Posterior vena cava (tissue), 2 donors: ENCODE measurements at regions not wholly inside any gene's neighbourhood (a gene's known extent, or its start where the extent isn't known, plus 50 kb on each side); places are given as distances from the start of the nearest gene placed in this dataset.
"Not testable (repeated sequence)": the region's sequence is repeated elsewhere in the genome, so short reads cannot be mapped to it uniquely, and the experiment has no call there.

Source experiments
- DNase-seq: peaks from one replicate; pipeline ENCODE4 v3.0.0-alpha.2; 2020; ENCODE audit warnings: low spot score
- intact Hi-C, 2 donors: fragments of 100-400 bp; cut with DNase I; formaldehyde crosslinking; loops; one replicate each; pipeline versions ENCODE4 v1.14.1 to v1.14.2; 2022 to 2023
- donor health status: DM: yes; HTN: yes; CAD: no.
- donor health status: DM: yes; HTN: yes; CAD: no.

GRCh38 chr9:75639971-75640610 is 250.4 kb upstream of the PCSK5 start:
- intact Hi-C loops = no loop called here
- no peak for DNase-seq

GRCh38 chr9:75642522-75642921 is 248.0 kb upstream of the PCSK5 start:
- intact Hi-C loops = no loop called here
- no peak for DNase-seq

- intact Hi-C loops = no loop called here
- DNase-seq = no peak
Measured at GRCh38 chr9:75644649-75645048, 245.8 kb upstream of the PCSK5 start.

GRCh38 chr9:75648034-75648433 is 242.4 kb upstream of the PCSK5 start:
- intact Hi-C loops = no loop called here

GRCh38 chr9:75649060-75649459 is 241.4 kb upstream of the PCSK5 start:
- no peak for DNase-seq
- intact Hi-C loops = no loop called here

More at GRCh38 chr9:75648034-75648433, 242.4 kb upstream of the PCSK5 start:
- DNase-seq = no peak

GRCh38 chr9:75651709-75652108 is 238.8 kb upstream of the PCSK5 start:
- DNase-seq = no peak
- intact Hi-C loops = no loop called here

GRCh38 chr9:75653335-75653734 is 237.1 kb upstream of the PCSK5 start:
- intact Hi-C loops = no loop called here

GRCh38 chr9:75653750-75654149 is 236.7 kb upstream of the PCSK5 start:
- no peak for DNase-seq
- intact Hi-C loops = no loop called here

More at GRCh38 chr9:75653335-75653734, 237.1 kb upstream of the PCSK5 start:
- no peak for DNase-seq

- no peak for DNase-seq
- intact Hi-C loops = no loop called here
Measured at GRCh38 chr9:75657015-75657414, 233.5 kb upstream of the PCSK5 start.

- intact Hi-C loops = no loop called here
- DNase-seq = no peak
Measured at GRCh38 chr9:75658301-75658905, 232.1 kb upstream of the PCSK5 start.

- intact Hi-C loops = no loop called here
Measured at GRCh38 chr9:75664597-75664996, 225.9 kb upstream of the PCSK5 start.

GRCh38 chr9:75666856-75667554 is 223.5 kb upstream of the PCSK5 start:
- intact Hi-C loops = no loop called here
- DNase-seq = no peak

More at GRCh38 chr9:75664597-75664996, 225.9 kb upstream of the PCSK5 start:
- no peak for DNase-seq

GRCh38 chr9:75669721-75670120 is 220.8 kb upstream of the PCSK5 start:
- no peak for DNase-seq
- intact Hi-C loops = no loop called here

- intact Hi-C loops = no loop called here
- DNase-seq = no peak
Measured at GRCh38 chr9:75671354-75671753, 219.1 kb upstream of the PCSK5 start.

GRCh38 chr9:75672478-75672877 is 218.0 kb upstream of the PCSK5 start:
- DNase-seq = no peak
- intact Hi-C loops = no loop called here

- intact Hi-C loops = no loop called here
- no peak for DNase-seq
Measured at GRCh38 chr9:75683591-75683990, 206.9 kb upstream of the PCSK5 start.

- no peak for DNase-seq
- intact Hi-C loops = no loop called here
Measured at GRCh38 chr9:75685062-75685461, 205.4 kb upstream of the PCSK5 start.

- intact Hi-C loops = no loop called here
- no peak for DNase-seq
Measured at GRCh38 chr9:75687359-75687953, 203.0 kb upstream of the PCSK5 start.

GRCh38 chr9:75690551-75690950 is 199.9 kb upstream of the PCSK5 start:
- DNase-seq, intact Hi-C loops: not testable (repeated sequence)

- DNase-seq = no peak
- intact Hi-C loops = no loop called here
Measured at GRCh38 chr9:75691408-75691807, 199.1 kb upstream of the PCSK5 start.
